Left colon (tissue), 2 donors: ENCODE measurements at regions not wholly inside any gene's neighbourhood (a gene's known extent, or its start where the extent isn't known, plus 50 kb on each side); places are given as distances from the start of the nearest gene placed in this dataset.
"Not testable (repeated sequence)": the region's sequence is repeated elsewhere in the genome, so short reads cannot be mapped to it uniquely, and the experiment has no call there.

Experiments
- ATAC-seq: fragments of 200-7000 bp; cut with Tn5 transposase; one replicate; pipeline ENCODE4 v1.9.1; 2020; ENCODE audit warnings: mild to moderate bottlenecking, moderate library complexity
- DNase-seq, 2 donors: peaks; one replicate each; pipeline ENCODE4 v3.0.0-alpha.2; 2020
- intact Hi-C, 2 donors: fragments of 100-400 bp; cut with DNase I in 1 of 2; cut with micrococcal nuclease in 1 of 2; formaldehyde crosslinking; loops; one replicate each; pipeline versions ENCODE4 v1.11.2 to v1.14.0; 2022; cut with DNase I, micrococcal nuclease
- donor health status: DM: no; HTN: no; CAD: no.
- donor health status: DM: yes; HTN: yes; CAD: no.

DNA sequence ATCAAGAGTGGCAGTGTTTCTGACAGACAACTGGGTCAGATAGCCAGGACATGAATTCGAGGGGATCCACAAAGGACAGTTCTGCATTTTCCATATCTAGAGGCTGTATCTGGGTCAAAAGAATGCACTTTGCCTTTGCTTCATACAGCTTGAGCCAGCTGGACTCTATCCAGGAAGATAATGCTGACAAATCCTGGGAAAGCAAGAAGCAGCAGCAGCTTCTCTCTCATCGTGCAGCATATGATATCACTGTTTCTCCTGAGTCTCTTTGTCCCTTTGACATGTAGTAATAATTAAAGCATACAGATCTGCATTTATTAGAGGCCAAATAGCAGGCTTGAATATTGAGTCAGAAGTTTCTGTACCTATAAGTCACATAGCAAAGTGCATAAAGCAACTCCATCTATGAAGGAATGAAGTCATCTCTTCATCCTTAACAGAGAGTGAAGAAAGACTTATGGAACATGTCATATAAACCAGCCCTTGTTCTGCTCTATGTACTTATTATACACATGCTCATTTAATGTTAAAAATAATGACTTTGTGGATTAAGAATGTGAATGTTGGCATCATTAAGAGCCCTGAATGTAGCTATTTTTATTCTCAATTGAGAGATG lies 236.8 kb upstream of the GBE1 start:
- DNase-seq, result no peak
- ATAC-seq, result no peak
- intact Hi-C loops, result no loop called here

DNA sequence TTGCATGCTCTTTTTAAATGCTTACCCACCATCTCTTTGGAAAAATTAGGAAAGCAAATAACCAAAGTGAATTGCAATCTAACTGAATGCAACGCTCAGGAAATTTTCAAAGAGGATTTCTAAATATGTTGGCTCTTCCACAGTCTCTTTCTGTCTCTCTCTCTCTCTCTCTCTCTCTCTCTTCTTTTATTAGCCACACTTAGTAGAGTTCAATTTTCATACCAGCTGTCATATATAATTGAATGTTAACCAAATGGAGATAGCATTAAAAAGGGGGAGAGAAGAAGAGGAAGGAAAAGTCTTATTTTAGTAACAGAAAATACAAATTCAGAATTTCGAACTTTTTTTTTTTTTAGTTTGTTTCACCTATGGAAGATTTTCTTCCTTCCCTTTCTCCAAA lies 235.9 kb upstream of the GBE1 start:
- ATAC-seq (no peak), DNase-seq (no peak)
- intact Hi-C loops, result no loop called here

DNA sequence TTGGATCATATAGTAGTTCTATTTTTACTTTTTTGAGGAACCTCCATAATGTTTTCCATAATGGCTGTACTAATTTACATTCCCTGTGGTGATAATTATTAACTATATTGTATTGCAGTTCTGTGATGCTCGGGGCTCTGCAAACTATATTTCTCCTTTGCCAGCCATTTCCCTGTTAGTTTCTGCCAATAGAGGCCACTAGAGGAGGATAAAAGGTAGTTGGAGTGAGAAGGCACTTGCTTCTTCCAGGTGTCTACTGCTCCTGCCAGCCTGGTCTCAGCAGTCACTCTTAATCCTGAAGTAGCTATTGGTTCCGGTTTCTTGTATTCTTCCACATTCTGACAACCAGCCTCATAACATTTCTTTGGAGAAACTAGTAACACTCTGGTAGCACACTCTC lies 233.9 kb upstream of the GBE1 start:
- intact Hi-C loops, result no loop called here
- ATAC-seq, result no peak
- DNase-seq, result no peak

DNA sequence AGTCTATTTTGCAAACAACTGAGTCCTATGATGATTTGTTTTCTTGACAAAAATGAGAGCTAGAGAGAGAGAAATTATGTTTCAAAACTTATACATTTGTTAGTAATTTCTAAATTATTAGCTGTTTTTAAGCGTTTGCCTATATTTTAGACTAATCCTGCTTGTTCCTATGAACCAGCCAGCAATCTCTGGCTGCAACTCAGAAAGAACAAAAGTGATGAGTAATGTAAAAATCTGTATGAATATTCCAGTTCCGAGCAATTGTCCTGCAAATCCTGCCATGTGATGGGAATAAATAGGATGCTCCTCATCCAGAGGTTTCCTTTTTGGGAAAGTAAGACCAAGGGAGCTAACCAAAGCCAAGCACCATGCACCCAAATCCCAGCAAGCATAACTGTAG lies 228.3 kb upstream of the GBE1 start:
- ATAC-seq (no peak), DNase-seq (no peak)
- intact Hi-C loops, result no loop called here

DNA sequence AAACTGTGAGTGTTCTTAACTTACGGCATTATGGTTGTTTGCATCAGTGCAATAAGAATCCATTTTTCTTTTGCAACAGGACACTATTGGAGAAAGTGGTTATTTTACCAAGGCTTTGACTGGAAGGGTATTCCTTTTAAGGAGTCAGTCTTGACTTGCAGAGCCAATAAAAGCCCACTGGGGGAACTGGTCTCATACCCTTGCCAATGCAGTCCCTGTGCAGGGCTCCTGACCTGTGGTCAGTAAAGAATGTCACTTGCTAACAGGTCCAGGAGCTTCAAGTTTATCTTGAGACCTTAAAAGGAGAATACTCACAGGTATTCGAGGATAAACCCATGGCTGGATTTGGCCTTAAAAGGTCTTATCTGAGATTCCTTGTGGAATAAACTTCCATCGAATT lies 227.8 kb upstream of the GBE1 start:
- intact Hi-C loops, result no loop called here

DNA sequence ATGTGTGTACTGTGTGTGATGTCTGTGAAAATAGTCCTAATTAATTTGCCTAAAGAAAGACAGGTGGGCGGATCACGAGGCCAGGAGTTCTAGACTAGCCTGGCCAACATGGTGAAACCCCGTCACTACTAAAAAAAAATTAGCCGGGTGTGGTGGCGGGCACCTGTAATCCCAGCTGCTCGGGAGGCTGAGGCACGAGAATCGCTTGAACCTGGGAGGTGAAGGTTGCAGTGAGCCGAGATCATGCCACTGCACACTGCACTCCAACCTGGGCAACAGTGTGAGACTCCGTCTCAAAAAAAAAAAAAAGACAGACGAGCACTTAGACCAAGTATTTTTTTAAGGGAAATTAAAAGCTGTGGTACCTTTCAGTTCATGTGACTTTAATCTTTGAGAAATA lies 226.0 kb upstream of the GBE1 start:
- ATAC-seq, intact Hi-C loops, DNase-seq: not testable (repeated sequence)

More for the DNA sequence above, 227.8 kb upstream of the GBE1 start:
- ATAC-seq (no peak), DNase-seq (no peak)

DNA sequence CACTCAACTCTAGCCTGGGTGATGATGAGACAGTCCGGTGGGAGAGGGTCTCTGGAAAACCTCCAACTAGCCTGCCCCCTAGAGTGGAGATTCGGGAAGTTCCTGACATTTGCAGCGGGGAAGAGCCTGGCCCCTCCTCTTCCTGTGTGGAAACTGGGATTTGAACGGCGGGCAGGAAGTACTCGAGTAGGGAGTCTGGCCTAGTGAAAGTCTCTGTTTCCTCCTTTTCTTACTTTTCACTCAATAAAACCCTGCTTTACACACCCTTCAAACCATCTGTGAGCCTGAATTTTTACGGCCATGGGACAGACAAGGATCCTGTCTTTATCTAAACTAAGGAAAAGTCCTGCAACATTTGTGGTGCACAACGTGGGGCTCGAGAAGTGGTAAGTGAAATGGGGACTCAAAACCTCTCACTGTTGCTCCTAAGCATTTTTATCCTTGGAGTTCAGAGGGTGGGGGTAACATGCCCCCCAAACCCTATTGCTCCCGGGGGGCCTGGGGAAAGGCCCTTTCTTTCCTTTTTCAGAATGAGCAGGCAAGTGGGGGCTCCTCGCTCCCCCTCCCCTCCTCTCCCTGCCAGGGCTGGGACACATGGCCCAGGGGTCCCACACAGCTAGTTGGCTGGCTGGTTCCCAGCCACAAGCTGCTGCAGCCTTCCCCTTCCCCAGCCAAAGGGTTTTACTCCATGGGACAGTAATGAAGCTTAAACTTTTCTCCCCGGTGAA lies 224.7 kb upstream of the GBE1 start:
- intact Hi-C loops, result no loop called here
- ATAC-seq (no peak), DNase-seq (no peak)

DNA sequence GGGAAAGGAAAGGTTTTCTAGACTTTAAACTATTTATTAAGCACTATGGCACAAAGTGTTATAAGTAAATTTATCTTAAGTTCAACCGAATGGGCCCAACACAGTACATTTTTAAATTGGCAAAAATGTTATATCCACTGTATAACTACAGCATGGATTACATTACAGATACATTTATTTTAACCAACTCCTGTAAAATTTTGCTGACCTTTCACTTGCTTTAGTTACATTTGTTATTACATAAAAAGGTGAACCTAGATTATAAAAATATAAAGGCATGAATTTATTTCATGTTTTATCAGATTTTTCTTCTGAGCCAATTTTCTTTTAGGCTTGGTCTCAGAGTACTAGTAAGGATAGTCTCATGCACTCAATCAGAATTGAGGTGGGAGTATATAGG lies 221.9 kb upstream of the GBE1 start:
- no peak for ATAC-seq
- DNase-seq, result no peak
- intact Hi-C loops, result no loop called here

DNA sequence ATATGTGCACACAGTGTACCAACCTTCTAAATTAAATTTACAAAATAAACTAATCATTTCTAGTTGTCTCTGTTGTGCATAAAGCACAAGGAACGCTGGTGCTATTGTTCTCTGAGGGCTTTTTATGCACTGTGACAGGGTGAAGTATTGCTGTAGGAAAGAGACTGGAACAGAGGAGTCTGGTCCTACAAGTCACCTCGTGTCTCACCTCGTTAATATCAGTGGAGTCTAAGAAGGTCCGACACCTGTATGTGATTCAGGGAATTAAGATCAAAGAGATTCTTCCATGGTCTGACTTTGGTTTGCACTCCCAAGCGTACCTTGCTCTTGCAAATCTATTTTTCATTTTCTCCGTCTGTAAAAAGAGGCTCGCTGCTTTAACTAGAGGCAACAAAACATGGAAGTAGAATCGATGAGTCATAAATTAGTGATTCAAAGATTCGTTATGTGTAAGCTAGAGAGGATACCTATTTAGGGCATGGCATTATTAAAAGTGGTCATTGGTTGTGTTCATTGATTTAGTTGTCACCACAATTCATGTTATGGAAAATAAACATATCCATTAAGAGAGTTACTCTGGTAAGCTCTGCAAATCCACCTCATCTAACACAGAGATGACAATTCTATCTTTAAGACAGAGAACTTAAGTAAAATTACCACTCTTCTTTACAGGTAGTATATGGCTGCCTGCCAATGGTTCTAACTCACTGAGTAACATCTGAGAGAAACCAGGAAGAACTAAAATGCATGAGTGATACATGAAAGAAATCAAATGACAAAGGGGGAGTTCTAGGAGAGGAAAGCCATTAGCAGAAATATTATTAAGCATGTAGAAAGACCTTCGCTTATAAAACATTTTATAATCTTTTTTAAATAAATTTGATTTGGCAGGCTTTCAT lies 219.4 kb upstream of the GBE1 start:
- DNase-seq, result no peak
- intact Hi-C loops, result no loop called here
- no peak for ATAC-seq

DNA sequence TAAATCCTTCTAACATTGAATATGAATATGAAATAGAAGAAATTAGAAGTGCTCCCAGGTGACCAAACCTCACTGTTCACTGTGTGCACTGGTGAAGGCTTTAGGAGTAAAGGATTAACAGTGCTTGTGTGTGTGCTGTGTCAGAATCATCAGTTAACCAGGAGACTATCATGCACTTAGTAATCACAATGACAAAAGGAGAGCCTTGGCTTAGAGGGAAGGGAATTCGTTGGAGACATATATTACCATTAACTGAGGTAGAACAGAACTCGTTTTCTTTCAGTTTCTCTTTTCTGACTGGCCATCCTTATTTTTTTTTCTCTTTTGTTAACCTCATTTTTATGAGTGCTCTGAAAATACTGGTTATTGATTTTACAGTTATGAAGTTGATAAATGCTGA lies 213.3 kb upstream of the GBE1 start:
- no peak for ATAC-seq
- intact Hi-C loops, result no loop called here
- no peak for DNase-seq

DNA sequence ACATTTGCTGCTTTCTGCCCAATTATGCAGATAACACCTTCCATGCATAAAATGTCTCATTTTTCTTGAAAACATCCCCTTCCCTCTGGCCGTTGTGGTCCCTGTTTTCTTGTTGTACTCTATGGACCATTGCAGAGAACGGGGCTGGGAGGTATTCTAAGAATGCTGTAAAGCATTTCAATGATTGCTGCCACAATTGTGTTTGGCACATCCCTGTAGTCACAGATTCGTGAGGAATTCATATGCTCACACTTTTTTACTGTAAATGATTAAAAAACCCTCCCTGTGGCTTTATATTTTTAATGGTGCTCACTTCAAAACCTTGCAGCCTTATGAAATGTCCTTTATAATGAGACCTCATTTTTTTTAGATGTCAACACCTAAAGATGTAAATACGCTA lies 207.2 kb upstream of the GBE1 start:
- no peak for ATAC-seq
- DNase-seq, result no peak
- intact Hi-C loops, result no loop called here

DNA sequence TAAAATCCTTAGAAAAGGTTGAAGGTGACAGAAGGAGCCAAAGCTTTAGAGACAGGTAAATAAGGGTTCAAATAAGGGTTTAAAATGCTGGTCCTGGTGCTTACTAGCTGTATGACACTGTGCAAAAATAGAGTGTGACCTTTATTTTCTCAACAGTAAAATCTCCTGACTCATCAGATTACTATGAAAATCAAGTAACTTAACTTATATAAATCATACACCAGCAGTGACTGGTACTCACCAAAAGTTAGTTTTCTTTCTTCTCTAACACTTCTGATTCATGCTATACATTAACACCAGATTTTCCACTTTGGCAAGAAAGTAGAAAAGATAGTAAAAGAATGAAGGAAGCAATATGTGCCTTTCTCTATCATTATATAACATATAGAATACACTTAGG lies 205.9 kb upstream of the GBE1 start:
- intact Hi-C loops, result no loop called here

DNA sequence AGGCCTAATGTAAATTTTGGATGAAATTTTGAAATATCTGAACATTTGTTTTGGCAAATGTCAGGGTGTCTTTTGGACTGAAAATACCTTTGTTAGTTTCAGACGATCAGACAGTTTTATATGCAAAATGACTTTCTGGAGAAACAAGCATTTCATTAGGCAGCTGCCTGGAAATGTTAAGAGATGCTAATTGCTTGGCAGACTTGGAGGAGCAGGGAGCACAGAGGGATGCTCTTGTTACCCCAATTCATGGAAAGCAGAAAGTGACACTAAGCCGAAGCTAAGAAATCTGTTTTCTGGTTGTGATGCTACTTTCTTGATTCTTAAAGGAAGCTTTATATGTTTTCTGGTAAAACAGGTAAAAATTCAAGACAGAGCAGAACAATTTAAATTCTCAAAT lies 204.3 kb upstream of the GBE1 start:
- DNase-seq (no peak), ATAC-seq (no peak)
- intact Hi-C loops, result no loop called here

More for the DNA sequence above, 205.9 kb upstream of the GBE1 start:
- DNase-seq, result no peak
- no peak for ATAC-seq

DNA sequence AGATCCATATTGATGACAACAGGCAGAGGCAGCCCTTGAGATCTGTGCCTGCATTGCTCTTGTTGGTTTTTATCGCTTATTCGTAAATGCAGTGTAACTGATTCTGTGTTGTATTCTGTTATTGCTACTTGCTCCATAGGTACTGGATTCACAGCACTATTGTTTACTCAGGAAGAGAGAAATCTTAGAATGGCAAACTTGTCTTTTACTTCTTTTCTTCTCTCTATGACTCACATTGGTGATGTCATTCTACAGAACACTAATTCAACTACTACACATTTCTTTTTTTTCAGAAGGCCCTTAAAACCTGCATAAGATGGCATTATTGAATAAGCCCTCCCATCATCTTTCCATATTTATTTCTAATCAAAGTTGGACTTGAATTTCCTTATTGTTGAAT lies 201.0 kb upstream of the GBE1 start:
- DNase-seq (no peak), ATAC-seq (no peak)
- intact Hi-C loops, result no loop called here

DNA sequence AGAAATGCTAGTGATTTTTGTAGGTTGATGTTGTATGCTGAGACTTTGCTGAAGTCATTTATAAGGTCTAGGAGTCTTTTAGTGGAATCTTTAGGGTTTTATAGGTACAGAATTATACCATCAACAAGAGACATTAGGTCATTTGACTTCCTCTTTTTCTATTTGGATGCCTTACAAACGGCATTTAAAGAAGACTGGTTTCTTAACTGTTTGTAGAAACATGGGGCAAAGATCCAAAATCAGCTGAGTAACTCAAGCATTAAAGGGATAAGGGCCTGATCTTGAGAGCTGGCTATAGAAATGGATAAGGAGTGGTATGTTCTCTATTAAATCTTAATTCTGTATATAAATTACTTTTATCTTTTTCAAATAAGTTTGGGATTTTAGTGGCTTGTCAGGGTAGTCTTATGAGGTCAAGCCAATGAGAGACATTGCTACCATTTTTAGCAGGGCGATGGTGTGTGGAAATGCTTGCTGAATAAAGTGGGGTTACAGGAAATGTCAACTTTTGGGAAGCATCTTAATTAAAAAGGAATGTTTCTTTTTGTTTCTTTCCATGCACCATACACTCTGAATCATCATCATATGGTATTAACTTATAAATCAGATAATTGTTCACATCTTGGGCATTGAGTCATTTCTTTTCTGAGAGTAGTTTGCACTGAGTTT lies 197.7 kb upstream of the GBE1 start:
- no peak for DNase-seq
- intact Hi-C loops, result no loop called here
- ATAC-seq, result no peak

DNA sequence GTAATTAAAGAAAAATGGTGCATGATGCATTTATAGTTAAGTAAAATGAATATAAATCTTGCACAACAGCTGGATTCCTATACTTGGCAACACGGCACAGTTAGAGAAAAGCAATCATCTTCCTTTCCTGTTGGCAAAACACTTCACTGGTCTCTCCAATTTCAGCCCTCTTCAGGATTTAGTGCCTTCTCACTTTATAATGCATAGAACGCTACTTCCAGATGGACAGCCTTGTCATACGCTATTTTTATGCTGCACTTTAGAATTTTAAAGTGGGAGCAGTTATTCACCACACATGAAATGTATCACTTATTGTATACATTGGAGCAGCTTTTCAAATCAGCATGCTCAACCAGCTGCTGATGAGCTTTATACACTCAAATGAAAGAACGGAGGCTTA lies 194.4 kb upstream of the GBE1 start:
- intact Hi-C loops, result no loop called here
- ATAC-seq (no peak), DNase-seq (no peak)

DNA sequence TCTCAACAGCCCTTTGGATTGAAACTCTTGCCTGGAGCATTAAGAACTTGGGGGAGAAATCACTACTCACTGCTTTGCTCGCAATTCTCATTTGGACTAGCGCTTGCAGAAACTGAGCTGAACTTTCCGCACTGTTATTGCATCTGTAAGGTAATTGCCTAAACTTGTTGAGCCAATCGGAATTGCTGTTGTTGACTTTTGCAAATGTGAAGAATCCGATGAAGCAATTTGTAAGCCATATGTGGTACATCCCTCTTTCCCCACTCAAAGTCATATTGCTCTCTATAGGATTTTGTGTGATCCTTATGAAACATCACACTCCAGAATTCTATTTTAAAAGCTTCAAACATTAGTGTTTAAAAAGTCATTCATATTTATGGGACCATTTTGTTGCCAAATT lies 191.7 kb upstream of the GBE1 start:
- DNase-seq (no peak), ATAC-seq (no peak)
- intact Hi-C loops, result no loop called here

DNA sequence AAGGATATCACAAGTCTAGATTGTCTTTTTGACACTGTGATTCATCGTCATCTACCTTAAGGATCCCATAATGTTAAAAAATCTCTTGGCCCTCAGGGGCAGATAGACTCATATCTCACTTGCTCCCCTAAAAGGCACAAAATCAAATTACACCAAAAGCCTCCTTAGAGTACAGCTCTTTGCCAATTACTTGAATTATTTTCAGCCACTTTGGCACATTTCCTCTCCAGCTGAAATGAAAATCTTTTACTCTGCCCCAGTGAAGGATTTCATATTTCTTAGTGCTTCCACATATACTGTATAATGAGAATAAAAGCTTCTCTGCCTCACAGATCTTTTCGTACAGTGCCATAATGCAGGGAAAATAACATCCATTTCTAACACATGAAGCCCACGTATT lies 190.7 kb upstream of the GBE1 start:
- DNase-seq, result no peak
- intact Hi-C loops, result no loop called here
- no peak for ATAC-seq

DNA sequence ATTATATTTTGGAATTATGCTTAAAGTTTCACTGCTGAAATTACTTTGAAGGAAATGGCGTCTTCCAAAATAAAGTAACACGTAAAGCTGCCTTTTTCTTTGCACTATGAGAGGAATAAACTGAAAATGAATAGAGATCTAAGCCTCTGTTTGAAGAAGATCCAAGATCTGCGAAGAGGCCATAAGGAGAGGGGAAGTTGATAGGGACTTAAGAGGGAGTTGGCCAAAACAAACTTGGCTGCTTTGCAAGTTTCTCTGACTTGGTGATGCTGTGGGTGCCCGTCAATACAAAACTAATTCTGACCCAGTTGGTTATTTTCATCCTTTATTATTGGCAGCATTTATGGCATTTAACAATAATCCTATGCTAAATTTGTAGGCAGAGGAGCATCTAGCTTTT lies 190.2 kb upstream of the GBE1 start:
- DNase-seq (no peak), ATAC-seq (no peak)
- intact Hi-C loops, result no loop called here

DNA sequence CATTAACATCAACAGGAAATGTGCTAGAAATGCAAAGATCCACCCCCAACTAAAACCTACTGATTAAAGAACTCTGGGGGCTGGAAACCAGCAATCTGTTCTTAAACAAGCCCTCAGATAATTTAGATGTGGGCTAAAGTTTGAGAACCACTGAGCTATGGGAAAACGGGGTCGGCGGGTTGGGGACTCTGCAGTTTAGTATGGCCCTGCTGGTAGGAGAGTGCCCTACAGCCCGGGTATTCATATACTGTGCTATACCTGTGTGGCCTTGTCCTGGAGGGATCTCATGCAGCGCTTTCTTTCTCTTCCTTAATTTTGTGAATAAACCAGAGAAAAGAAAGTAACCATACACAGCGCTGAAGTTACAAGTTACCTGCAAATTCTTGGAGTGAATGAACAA lies 189.7 kb upstream of the GBE1 start:
- ATAC-seq, result no peak
- no peak for DNase-seq
- intact Hi-C loops, result no loop called here
